ENCODE measurements at regions not wholly inside any gene's neighbourhood (a gene's known extent, or its start where the extent isn't known, plus 50 kb on each side); places are given as distances from the start of the nearest gene placed in this dataset.
"Not testable (repeated sequence)": the region's sequence is repeated elsewhere in the genome, so short reads cannot be mapped to it uniquely, and the experiment has no call there.

DNA sequence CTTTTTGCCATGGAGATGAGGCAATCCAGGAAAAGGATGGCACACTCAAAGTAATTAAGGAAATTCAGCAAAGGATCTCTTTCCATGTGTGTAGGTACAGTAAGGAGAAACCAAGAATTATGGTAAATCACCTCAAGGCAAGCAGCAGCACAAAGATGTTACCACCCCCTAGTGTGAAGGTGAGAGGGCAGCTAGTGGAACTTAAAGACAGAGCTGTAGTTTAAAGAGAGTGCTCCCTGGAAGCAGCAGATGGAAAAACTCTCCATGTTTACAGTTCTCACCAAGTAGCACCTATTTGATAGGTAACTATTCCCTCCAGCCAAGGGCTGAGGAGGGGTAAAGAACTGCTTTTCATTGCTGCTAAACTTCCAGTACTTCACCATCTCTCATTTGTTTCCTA lies 860.4 kb upstream of the CRIM1 start:
- H3K27ac Mint-ChIP-seq, result no peak overlapping the region

DNA sequence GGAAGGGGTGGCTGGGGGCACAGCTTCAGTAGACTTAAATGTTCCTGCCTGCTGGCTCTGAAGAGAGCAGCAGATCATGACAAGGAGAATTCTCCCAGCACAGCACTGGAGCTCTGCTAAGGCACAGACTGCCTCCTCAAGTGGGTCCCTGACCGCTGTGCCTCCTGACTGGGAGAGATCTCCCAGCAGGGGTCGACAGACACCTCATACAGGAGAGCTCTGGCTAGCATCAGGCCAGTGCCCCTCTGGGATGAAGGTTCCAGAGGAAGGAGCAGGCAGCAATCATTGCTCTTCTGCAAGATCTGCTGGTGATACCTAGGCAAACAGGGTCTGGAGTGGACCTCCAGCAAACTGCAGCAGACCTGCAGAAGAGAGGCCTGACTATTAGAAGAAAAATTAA lies 877.5 kb upstream of the CRIM1 start:
- not testable (repeated sequence) for H3K27ac Mint-ChIP-seq; H3K36me3 Mint-ChIP-seq (ENCODE audit: low read depth); H3K27me3 Mint-ChIP-seq (ENCODE audit: low read depth, poor library complexity); H3K4me1 Mint-ChIP-seq; DNase-seq; H3K4me3 Mint-ChIP-seq
- H3K9me3 Mint-ChIP-seq, result peaks cover 21% of the 10 kb centered on the region

More for the DNA sequence above, 860.4 kb upstream of the CRIM1 start:
- Mint-ChIP-seq H3K4me1 (no peaks in the 10 kb centered on the region), H3K9me3 (peaks cover 7% of the 10 kb centered on the region), H3K4me3 (no peak overlapping the region), H3K27me3 (ENCODE audit: low read depth, poor library complexity) (peaks cover 3% of the 10 kb centered on the region), H3K36me3 (ENCODE audit: low read depth) (no peaks in the 10 kb centered on the region)
- DNase-seq, result no peak
- TF ChIP-seq, protein P1, sequence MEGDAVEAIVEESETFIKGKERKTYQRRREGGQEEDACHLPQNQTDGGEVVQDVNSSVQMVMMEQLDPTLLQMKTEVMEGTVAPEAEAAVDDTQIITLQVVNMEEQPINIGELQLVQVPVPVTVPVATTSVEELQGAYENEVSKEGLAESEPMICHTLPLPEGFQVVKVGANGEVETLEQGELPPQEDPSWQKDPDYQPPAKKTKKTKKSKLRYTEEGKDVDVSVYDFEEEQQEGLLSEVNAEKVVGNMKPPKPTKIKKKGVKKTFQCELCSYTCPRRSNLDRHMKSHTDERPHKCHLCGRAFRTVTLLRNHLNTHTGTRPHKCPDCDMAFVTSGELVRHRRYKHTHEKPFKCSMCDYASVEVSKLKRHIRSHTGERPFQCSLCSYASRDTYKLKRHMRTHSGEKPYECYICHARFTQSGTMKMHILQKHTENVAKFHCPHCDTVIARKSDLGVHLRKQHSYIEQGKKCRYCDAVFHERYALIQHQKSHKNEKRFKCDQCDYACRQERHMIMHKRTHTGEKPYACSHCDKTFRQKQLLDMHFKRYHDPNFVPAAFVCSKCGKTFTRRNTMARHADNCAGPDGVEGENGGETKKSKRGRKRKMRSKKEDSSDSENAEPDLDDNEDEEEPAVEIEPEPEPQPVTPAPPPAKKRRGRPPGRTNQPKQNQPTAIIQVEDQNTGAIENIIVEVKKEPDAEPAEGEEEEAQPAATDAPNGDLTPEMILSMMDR (IDR thresholded peaks at IDR 0.05), result no peak

DNA sequence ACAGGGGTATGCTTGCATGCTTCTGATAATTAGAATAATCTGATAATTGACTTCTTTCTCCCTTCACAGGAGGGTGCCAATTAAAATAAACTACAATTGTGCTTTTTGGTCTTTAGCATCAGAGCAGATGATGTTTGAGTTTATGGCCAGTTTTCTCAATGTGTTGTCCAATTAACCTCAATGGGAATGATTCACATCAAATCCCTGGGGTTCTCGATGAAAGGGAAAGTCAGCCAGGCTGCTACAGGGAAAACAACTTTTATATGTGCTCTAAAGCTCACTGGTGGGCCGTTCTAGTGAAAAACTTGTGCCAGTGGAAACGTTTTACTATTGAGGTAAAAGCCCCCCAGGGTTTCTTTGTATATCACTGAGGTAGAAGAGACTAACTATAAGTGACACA lies 887.3 kb upstream of the CRIM1 start:
- TF ChIP-seq, protein P1 (IDR thresholded peaks at IDR 0.05), result no peak
- H3K4me3 Mint-ChIP-seq, result no peak overlapping the region
- no peak for DNase-seq
- no peaks in the 10 kb centered on the region for H3K36me3 Mint-ChIP-seq (ENCODE audit: low read depth)
- H3K27me3 Mint-ChIP-seq (ENCODE audit: low read depth, poor library complexity), result no peaks in the 10 kb centered on the region
- no peak overlapping the region for H3K27ac Mint-ChIP-seq
- no peaks in the 10 kb centered on the region for H3K9me3 Mint-ChIP-seq
- no peaks in the 10 kb centered on the region for H3K4me1 Mint-ChIP-seq

DNA sequence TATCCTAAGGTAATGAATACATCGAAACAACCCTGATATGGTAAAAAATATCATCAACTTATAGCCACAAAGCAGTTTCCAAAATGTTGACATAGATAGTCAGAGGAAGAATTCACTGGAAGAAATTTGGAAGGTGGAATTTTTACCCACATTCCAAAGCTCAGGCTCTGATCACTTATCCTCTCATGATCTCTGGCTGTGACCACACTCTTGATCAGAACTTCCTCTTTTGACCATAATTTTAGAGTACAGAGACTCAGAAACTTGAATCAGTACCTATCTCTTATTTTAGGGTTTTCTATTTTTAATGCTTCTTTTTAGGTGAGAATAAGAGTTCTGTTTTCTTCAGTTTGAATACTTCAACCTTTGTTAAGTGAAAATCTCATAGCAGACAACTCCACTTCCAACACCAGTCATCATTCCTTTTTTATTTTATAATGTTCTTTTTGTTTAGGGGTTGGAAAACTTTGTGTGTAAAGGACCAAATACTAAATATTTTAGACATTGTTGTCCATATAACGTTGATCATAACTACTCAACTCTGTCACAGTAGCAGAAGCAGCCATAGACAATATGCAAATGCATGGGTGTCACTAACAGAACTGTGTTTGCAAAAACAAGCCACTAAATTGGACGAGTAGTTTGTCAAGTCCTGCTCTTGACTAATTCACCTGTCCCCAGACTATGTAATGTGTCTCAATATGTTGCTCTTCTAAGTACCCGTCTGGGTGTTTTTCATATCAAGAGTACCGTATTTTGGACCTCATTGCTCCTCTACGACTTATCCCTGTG lies 891.6 kb upstream of the CRIM1 start:
- TF ChIP-seq, protein P1 (IDR thresholded peaks at IDR 0.05), result no peak
- no peaks in the 10 kb centered on the region for H3K27me3 Mint-ChIP-seq (ENCODE audit: low read depth, poor library complexity)
- H3K4me3 Mint-ChIP-seq, result no peak overlapping the region
- no peak overlapping the region for H3K27ac Mint-ChIP-seq
- H3K9me3 Mint-ChIP-seq, result no peaks in the 10 kb centered on the region
- H3K4me1 Mint-ChIP-seq, result no peaks in the 10 kb centered on the region
- H3K36me3 Mint-ChIP-seq (ENCODE audit: low read depth), result no peaks in the 10 kb centered on the region
- no peak for DNase-seq

- H3K27ac Mint-ChIP-seq, result no peak overlapping the region
- H3K4me3 Mint-ChIP-seq, result no peak overlapping the region
Measured at GRCh38 chr2:35462226-35462998, 893.2 kb upstream of the CRIM1 start.

DNA sequence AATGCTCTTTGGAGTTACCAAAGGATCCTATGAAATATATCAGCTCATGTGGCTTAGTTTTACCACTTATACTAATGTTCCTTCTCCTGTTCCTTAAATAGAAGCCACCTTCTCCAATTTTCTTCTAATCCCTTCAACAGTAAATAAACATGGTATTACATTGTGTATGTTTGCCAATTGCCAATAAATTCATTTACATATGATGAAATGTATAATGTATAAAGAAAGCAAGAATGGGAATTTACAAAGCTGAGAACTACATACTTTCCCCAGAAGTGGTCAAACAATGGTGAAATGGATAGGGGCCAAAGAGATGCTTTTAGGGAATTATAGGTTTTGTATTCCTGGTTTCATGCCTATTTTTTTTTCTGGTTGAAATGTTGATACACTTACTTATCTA lies 894.2 kb upstream of the CRIM1 start:
- TF ChIP-seq, protein P1 (IDR thresholded peaks at IDR 0.05), result no peak
- H3K4me3 Mint-ChIP-seq, result no peak overlapping the region

More at GRCh38 chr2:35462226-35462998, 893.2 kb upstream of the CRIM1 start:
- Mint-ChIP-seq H3K4me1 (no peaks in the 10 kb centered on the region), H3K36me3 (ENCODE audit: low read depth) (no peaks in the 10 kb centered on the region), H3K9me3 (no peaks in the 10 kb centered on the region), H3K27me3 (ENCODE audit: low read depth, poor library complexity) (no peaks in the 10 kb centered on the region)
- no peak for DNase-seq
- TF ChIP-seq, protein P1 (IDR thresholded peaks at IDR 0.05), result no peak

More for the DNA sequence above, 894.2 kb upstream of the CRIM1 start:
- Mint-ChIP-seq H3K36me3 (ENCODE audit: low read depth) (no peaks in the 10 kb centered on the region), H3K27ac (no peak overlapping the region), H3K27me3 (ENCODE audit: low read depth, poor library complexity) (no peaks in the 10 kb centered on the region), H3K9me3 (no peaks in the 10 kb centered on the region), H3K4me1 (no peaks in the 10 kb centered on the region)
- no peak for DNase-seq

Measured in nephron progenitor cell (in vitro differentiated cells).